ENCODE measurements at regions not wholly inside any gene's neighbourhood (a gene's known extent, or its start where the extent isn't known, plus 50 kb on each side); places are given as distances from the start of the nearest gene placed in this dataset.

DNA sequence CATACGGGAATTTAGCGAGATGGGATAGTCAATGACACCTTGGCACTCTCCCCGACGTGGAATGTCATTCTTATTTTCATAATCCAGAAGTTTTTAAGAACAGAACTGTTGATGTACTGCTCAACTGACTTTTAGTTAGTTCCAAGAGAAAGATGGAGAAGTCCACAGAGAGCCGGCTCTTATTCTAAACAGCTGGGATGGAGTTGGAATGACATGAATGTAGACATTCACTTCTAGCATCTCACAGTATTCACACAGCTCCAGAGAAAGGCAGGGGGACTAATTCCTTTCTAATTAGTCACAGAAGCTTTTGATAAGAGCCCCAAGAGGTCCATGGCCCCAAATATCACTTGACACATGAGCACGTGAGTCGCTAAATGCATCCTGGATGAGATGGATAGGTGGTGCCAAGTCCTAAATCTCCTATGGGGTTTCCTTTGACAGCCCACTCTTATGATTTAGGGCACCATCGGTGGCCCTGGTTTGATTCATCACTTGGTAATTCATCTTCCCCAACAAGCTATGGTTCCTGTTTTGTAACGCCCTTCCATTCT, 420.3 kb upstream of the AUTS2 start:
- DNase-seq (ENCODE audit: low read depth, low spot score) = no peak

DNA sequence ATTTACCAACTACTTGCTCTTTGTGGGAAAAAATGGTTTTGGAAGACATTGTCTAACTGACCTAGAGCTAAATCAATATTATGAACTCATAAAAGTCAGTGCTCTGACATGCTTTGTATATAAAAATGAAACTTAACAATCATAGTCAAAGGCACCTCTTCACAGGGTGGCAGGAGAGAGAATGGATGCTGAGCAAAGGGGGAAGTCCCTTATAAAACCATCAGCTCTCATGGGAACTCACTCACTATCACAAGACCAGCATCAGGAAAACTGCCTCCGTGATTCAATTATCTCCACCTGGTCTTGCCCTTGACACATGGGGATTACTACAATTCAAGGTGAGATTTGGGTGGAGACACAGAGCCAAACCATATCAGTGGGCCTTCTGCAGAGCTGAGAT, 417.6 kb upstream of the AUTS2 start:
- no peak for DNase-seq (ENCODE audit: low read depth, low spot score)

- DNase-seq (ENCODE audit: low read depth, low spot score) = no peak
These were observed 415.4 kb upstream of the AUTS2 start for GRCh38 chr7:69182596-69183467.

- DNase-seq (ENCODE audit: low read depth, low spot score) = no peak
These were observed 413.9 kb upstream of the AUTS2 start for GRCh38 chr7:69184339-69184738.

- no peak for DNase-seq (ENCODE audit: low read depth, low spot score)
These were observed 413.1 kb upstream of the AUTS2 start for GRCh38 chr7:69185170-69185569.

GRCh38 chr7:69186974-69187373, 411.3 kb upstream of the AUTS2 start:
- no peak for DNase-seq (ENCODE audit: low read depth, low spot score)

GRCh38 chr7:69187824-69188333, 410.4 kb upstream of the AUTS2 start:
- no peak for DNase-seq (ENCODE audit: low read depth, low spot score)

- no peak for DNase-seq (ENCODE audit: low read depth, low spot score)
These were observed 408.9 kb upstream of the AUTS2 start for GRCh38 chr7:69189406-69189805.

- DNase-seq (ENCODE audit: low read depth, low spot score) = no peak
These were observed 408.2 kb upstream of the AUTS2 start for GRCh38 chr7:69190025-69190424.

DNA sequence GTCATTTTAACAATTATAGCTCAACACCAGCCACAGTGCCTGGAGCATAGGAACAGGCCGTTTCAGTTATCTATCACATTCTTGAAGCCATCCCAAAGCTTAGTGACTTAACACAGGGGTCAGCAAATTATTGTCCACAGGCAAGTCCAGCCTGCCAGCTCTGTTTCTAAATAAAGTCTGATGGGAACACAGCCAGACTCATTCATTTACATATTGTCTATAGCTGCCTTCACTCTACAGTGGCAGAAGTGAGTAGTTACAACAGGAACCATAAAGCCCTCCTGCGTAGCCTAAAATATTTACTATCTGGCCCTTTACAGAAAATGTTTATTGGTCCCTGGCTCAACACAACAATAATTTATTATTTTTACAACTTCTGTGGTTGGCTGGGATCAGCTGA, 407.5 kb upstream of the AUTS2 start:
- peak; percentile 23 for DNase-seq (ENCODE audit: low read depth, low spot score)

DNA sequence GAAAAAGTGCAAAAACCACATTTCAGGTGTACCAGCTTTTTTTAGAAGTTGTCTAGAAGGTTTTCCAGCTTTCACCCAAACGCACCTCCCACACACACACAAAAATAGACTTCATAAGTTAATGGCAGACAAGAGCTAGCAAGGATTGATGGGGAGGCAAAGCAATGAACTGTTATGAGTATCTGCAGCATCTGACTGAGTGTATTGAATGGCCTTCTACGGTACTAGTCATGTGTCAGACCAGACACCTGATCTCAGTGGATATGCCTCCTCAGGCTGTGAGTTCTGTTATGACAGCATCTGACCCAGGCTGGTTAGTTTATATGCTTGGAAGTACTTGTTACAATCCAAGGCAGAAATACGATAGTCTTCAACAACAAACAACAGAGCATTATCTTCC, 406.1 kb upstream of the AUTS2 start:
- DNase-seq (ENCODE audit: low read depth, low spot score) = no peak

- DNase-seq (ENCODE audit: low read depth, low spot score) = no peak
These were observed 405.2 kb upstream of the AUTS2 start for GRCh38 chr7:69193061-69193460.

GRCh38 chr7:69196593-69196992, 401.7 kb upstream of the AUTS2 start:
- no peak for DNase-seq (ENCODE audit: low read depth, low spot score)

DNA sequence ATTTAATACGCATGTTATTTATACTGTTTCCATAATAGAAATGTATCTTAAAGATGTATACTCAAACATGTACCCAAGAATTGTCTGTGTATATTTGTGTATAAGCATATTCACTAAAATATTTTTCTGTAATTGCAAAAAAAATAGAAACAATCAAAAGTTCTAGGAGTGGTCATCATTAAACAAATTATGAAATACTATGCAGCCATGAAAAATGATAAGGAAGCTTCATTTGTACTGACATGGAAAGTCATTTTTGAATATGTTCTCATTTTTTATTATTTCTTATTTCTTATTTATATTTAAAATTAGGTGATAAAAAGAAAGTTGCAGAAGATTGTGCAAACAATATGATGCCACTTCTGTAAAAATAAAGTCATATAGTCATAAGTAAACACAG, 400.0 kb upstream of the AUTS2 start:
- DNase-seq (ENCODE audit: low read depth, low spot score) = no peak

- no peak for DNase-seq (ENCODE audit: low read depth, low spot score)
These were observed 399.2 kb upstream of the AUTS2 start for GRCh38 chr7:69199041-69199440.

GRCh38 chr7:69199661-69200060, 398.6 kb upstream of the AUTS2 start:
- no peak for DNase-seq (ENCODE audit: low read depth, low spot score)

DNA sequence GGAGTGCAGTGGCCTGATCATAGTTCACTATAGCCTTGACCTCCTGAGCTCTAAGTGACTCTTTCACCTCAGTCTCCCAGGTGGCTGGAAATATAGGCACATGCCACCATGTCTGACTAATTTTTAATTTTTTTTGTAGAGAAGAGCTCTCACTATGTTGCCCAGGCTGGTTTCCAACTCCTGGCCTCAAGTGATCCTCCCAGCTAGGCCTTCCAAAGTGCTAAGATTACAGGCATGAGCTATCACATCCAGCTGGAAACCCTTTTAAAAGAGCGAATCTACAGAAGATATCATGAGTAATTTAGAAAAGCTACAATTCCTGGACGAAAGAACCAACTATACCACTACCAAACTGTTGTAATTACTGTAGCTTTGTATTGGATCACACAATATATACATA, 394.4 kb upstream of the AUTS2 start:
- no peak for DNase-seq (ENCODE audit: low read depth, low spot score)

DNA sequence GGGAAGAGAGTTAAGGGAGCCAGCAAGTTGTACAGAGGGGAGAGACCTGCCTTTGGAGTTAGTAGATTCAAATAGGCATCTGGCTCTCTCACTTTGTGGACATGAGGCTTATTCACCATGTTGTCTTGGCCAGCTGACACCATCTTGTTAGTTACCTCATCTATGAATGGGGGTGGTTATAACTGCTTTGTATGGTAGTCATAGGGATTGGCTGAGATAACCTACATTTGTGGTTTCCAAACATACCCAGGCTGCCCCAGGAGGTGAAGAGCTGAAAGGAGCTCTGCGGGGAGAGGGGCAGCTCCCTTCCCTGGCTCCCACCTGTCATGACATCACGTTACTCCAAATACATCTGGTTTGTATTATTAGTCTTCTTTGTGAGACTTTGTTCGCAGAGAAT, 393.3 kb upstream of the AUTS2 start:
- no peak for DNase-seq (ENCODE audit: low read depth, low spot score)

DNA sequence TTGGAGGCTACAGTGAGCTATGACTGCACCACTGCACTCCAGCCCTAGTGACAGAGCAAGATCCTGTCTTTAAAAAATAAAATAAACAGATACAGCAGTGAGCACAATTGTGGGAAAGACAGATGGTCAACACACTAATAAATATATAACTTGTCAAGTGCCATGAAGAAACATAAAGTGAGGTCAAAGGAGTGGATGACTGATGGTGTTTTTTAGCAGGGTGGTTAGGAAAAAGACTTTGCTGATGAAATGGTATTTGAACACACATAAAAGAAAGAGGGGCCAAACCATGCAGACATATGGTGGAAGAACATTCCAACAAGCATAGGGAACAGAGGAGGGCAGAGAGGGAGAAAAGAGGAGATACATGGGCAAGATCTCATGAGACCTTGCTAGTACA, 392.7 kb upstream of the AUTS2 start:
- DNase-seq (ENCODE audit: low read depth, low spot score) = no peak

GRCh38 chr7:69208276-69208675, 390.0 kb upstream of the AUTS2 start:
- DNase-seq (ENCODE audit: low read depth, low spot score) = no peak

- no peak for DNase-seq (ENCODE audit: low read depth, low spot score)
These were observed 389.4 kb upstream of the AUTS2 start for GRCh38 chr7:69208848-69209247.

DNA sequence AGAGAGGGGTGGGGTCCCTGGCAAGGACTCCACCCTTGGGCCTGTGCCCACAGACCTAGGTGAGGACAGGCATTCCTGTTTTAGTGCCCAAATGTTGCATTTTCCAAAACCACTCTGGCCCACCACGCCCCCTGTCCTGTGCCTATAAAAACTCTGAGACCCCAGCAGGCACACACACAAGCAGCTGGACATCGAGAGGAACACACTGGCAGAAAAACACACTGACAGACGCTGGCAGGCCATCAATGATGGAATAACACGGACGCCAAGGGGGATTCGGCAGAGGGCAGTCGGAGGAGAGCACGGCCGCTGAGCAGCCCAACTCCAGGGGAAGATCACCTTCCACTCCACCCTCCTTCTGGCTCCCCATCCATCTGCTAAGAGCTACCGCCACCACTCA, 386.9 kb upstream of the AUTS2 start:
- no peak for DNase-seq (ENCODE audit: low read depth, low spot score)

DNA sequence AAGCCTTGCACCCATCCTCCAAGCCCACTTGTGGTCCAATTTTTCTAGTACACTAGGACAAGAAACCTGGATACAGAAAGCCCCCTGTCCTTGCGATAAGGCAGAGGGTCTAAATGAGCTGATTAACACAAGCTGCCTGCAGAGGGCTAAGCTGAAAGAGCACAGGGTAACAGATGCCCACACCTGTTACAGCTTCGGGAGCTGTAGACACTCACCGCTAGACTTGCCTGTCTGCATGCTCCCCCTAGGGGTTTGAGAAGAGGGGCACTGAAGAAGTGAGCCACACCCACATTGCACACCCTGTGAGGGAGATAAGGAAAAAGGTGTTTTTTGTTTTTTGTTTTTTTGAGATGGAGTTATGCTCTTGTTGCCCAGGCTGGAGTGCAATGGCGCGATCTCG, 386.5 kb upstream of the AUTS2 start:
- peak; percentile 56 for DNase-seq (ENCODE audit: low read depth, low spot score)

Measured in ELF-1 (cell line).